ENCODE measurements at regions not wholly inside any gene's neighbourhood (a gene's known extent, or its start where the extent isn't known, plus 50 kb on each side); places are given as distances from the start of the nearest gene placed in this dataset.

DNA sequence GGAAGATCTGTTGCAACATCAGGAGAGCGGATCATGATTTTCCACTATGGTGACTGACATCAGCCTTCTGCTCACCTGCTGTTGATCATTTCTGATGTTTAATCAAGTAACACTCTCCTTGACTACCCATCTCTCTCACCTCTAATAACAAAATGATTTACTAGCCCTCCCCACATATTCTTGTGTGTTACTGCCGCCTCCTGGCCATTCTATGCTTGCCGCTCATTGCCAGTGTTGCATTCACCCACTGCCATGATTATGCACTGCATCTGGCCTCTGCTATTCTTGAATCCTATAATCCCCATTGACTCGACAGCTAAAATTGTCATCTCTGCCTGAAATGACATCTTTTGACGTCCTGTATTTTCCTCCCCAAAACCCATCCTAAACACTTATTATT is 113.8 kb downstream of the RERGL start:
- Histone ChIP-seq H3K4ac (ENCODE audit: low read depth, low read length) (no peak overlapping the region), H3K9me3 (ENCODE audit: control insufficient read depth, insufficient read depth, low read length) (peaks cover 3% of the 10 kb centered on the region), H2AK5ac (ENCODE audit: low read depth, low read length) (no peak overlapping the region), H4K5ac (ENCODE audit: low read depth, low read length) (no peak overlapping the region), H2BK120ac (ENCODE audit: low read depth, low read length) (no peak overlapping the region), H4K20me1 (ENCODE audit: insufficient read depth, low read length) (no peaks in the 10 kb centered on the region), H3K36me3 (ENCODE audit: control insufficient read depth, insufficient read depth, low read length) (no peaks in the 10 kb centered on the region), H2BK20ac (ENCODE audit: low read depth, low read length) (no peak overlapping the region), H2BK5ac (ENCODE audit: low read depth, low read length, poor library complexity, severe bottlenecking) (no peak overlapping the region), H3K56ac (ENCODE audit: extremely low read depth, insufficient read depth, low read length) (no peak overlapping the region), H2BK15ac (ENCODE audit: low read depth, low read length) (no peak overlapping the region), H3K14ac (replicated peaks; ENCODE audit: low read depth, low read length) (no peak overlapping the region), H3K79me1 (ENCODE audit: low read depth in 1 of 2, low read length in 2 of 2) (no peaks in the 10 kb centered on the region), H3K23ac (ENCODE audit: low read depth, low read length) (no peak overlapping the region), H3K27me3 (ENCODE audit: control insufficient read depth, insufficient read depth, low read length) (no peaks in the 10 kb centered on the region), H2AFZ (replicated peaks; ENCODE audit: low read length, poor library complexity) (no peak overlapping the region), H4K8ac (ENCODE audit: low read depth in 2 of 2, low read length in 2 of 2) (no peak overlapping the region), H3K4me3 (ENCODE audit: insufficient read depth, low read depth, low read length) (no peak overlapping the region), H2AK9ac (replicated peaks; ENCODE audit: low read depth, low read length, poor library complexity) (no peak overlapping the region), H3K27ac (ENCODE audit: insufficient read depth, low read length) (no peak overlapping the region), H3K4me2 (ENCODE audit: low read depth, low read length) (no peak overlapping the region), H4K91ac (ENCODE audit: insufficient read depth, low read depth, low read length) (no peak overlapping the region), H3K9ac (ENCODE audit: low read depth, low read length) (no peak overlapping the region), H3K4me1 (ENCODE audit: control insufficient read depth, insufficient read depth, low read length) (no peaks in the 10 kb centered on the region), H3K9me1 (ENCODE audit: insufficient read depth, low read length) (no peaks in the 10 kb centered on the region), H3K18ac (ENCODE audit: low read depth, low read length) (no peak overlapping the region)
- dilution Hi-C loops (cut with HindIII; ENCODE audit: low sequenced_read_pairs, unreplicated experiment) (no loop called here), intact Hi-C loops (cut with micrococcal nuclease) (no loop called here), in situ Hi-C loops (cut with MboI; ENCODE audit: low sequenced_read_pairs) (no loop called here)
- BruUV-seq (replicated peaks), result no TSS peak
- ATAC-seq (ENCODE audit: low read depth) (no peak), DNase-seq (no peak)
- ChIA-PET CTCF (no interaction called here), POLR2A (ENCODE audit: unreplicated experiment) (no interaction called here)
- no peak for TF ChIP-seq MAFK (IDR thresholded peaks at IDR 0.05; ENCODE audit: low read depth, low read length)
- TF ChIP-seq, protein P1, sequence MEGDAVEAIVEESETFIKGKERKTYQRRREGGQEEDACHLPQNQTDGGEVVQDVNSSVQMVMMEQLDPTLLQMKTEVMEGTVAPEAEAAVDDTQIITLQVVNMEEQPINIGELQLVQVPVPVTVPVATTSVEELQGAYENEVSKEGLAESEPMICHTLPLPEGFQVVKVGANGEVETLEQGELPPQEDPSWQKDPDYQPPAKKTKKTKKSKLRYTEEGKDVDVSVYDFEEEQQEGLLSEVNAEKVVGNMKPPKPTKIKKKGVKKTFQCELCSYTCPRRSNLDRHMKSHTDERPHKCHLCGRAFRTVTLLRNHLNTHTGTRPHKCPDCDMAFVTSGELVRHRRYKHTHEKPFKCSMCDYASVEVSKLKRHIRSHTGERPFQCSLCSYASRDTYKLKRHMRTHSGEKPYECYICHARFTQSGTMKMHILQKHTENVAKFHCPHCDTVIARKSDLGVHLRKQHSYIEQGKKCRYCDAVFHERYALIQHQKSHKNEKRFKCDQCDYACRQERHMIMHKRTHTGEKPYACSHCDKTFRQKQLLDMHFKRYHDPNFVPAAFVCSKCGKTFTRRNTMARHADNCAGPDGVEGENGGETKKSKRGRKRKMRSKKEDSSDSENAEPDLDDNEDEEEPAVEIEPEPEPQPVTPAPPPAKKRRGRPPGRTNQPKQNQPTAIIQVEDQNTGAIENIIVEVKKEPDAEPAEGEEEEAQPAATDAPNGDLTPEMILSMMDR (conservative IDR thresholded peaks at IDR 0.05; ENCODE audit: low read depth, low read length), result 0 out of 2 replicates have a peak, but pooled peaks have one; percentile 9
- 13% methylated on average over 4 of the region's 5 CpGs; no CpG with 5 or more reads in 1 of the 2 experiments for WGBS, 2 experiments (ENCODE audit: extremely low coverage in 2 of 2, insufficient read length in 1 of 2)

Measured in IMR-90 (cell line).